GM12872 (cell line): ENCODE measurements at regions not wholly inside any gene's neighbourhood (a gene's known extent, or its start where the extent isn't known, plus 50 kb on each side); places are given as distances from the start of the nearest gene placed in this dataset.

Experiments used
- CTCF ChIP-seq: IDR thresholded peaks from 3 replicates; pipeline ENCODE4 v1.5.1; 2011; ENCODE audit warnings: low read depth, mild to moderate bottlenecking, low read length, moderate library complexity; ENCODE audit not compliant: insufficient read depth

- no peak for TF ChIP-seq CTCF
Observed at GRCh38 chr14:66015071-66015780, 470.9 kb upstream of the CCDC196 start.

- no peak for TF ChIP-seq CTCF
Observed at GRCh38 chr14:66017927-66018326, 468.2 kb upstream of the CCDC196 start.

- no peak for TF ChIP-seq CTCF
Observed at GRCh38 chr14:66022526-66022925, 463.6 kb upstream of the CCDC196 start.

GRCh38 chr14:66025779-66026178 is 460.4 kb upstream of the CCDC196 start:
- TF ChIP-seq CTCF = no peak

- no peak for TF ChIP-seq CTCF
Observed at GRCh38 chr14:66032800-66033199, 453.4 kb upstream of the CCDC196 start.

GRCh38 chr14:66036547-66036946 is 449.6 kb upstream of the CCDC196 start:
- no peak for TF ChIP-seq CTCF

- no peak for TF ChIP-seq CTCF
Observed at GRCh38 chr14:66037361-66037760, 448.8 kb upstream of the CCDC196 start.
